Activated B cell treated with CpG ODN at 0.5 μM for 24 hours (primary cell): ENCODE measurements at regions not wholly inside any gene's neighbourhood (a gene's known extent, or its start where the extent isn't known, plus 50 kb on each side); places are given as distances from the start of the nearest gene placed in this dataset.

Experiments used
- ATAC-seq: fragments of 200-7000 bp; cut with Tn5 transposase; one replicate; pipeline ENCODE4 v1.10.0; 2021; ENCODE audit warnings: low read depth, mild to moderate bottlenecking, moderate library complexity
- CTCF ChIA-PET: fragments of 350-600 bp; sonication (Branson Sonifier 250); formaldehyde crosslinking; loops from one replicate; lab custom pipeline; 2021; ENCODE audit warnings: antibody characterized with exemption; lab: Charles Lee
- POLR2A ChIA-PET: fragments of 350-600 bp; sonication (Branson Sonifier 250); formaldehyde crosslinking; loops from one replicate; lab custom pipeline; 2021; ENCODE audit warnings: antibody characterized with exemption; lab: Charles Lee
- DNase-seq: peaks from one replicate; pipeline ENCODE4 v3.0.0; 2022
- H3K27ac Mint-ChIP-seq: one replicate; pipeline ENCODE4 v1.8.0; 2020; ENCODE audit warnings: mixed read lengths
- H3K27me3 Mint-ChIP-seq: one replicate; pipeline ENCODE4 v1.8.0; 2021; ENCODE audit warnings: mixed read lengths
- H3K36me3 Mint-ChIP-seq: one replicate; pipeline ENCODE4 v1.8.0; 2021; ENCODE audit warnings: low read depth, mixed read lengths
- H3K4me1 Mint-ChIP-seq: one replicate; pipeline ENCODE4 v1.8.0; 2021; ENCODE audit warnings: mixed read lengths
- H3K4me3 Mint-ChIP-seq: one replicate; pipeline ENCODE4 v1.8.0; 2020; ENCODE audit warnings: mild to moderate bottlenecking, mixed read lengths
- H3K9me3 Mint-ChIP-seq: one replicate; pipeline ENCODE4 v1.8.0; 2020; ENCODE audit warnings: mixed read lengths
- intact Hi-C: fragments of 100-400 bp; cut with micrococcal nuclease; formaldehyde crosslinking; loops from one replicate; pipeline ENCODE4 v1.15.1; 2024
- TF ChIP-seq, protein P1 (sequence below): fragments of 200-600 bp; IDR thresholded peaks from one replicate; pipeline ENCODE4 v1.8.0; 2022; ENCODE audit warnings: antibody characterized with exemption, mild to moderate bottlenecking

DNA sequence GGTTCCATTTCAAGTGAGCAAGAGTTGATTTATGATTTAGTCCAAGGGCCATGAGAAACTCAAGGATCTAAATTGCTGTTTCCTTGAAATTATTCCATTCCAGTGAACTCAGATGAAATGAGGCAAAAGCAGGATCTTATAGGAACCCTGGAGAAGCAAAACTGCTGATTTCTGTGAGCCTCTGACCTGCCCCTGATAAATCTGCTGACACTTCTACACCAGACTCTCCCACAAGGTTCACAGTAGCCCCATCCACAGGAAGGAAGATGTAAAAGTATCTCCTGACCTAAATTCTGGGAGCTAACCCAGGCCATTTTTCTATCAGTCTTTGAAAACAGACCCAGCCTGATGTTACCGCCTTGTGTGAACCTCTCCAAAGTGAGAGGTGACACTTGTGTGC lies 987.6 kb upstream of the AUTS2 start:
- ChIA-PET POLR2A (no interaction called here), CTCF (no interaction called here)
- Mint-ChIP-seq H3K27me3 (no peaks in the 10 kb centered on the region), H3K4me3 (no peak overlapping the region), H3K4me1 (no peaks in the 10 kb centered on the region), H3K36me3 (no peaks in the 10 kb centered on the region), H3K27ac (no peak overlapping the region), H3K9me3 (peaks cover 35% of the 10 kb centered on the region)
- DNase-seq = no peak
- no peak for ATAC-seq
- TF ChIP-seq, protein P1, sequence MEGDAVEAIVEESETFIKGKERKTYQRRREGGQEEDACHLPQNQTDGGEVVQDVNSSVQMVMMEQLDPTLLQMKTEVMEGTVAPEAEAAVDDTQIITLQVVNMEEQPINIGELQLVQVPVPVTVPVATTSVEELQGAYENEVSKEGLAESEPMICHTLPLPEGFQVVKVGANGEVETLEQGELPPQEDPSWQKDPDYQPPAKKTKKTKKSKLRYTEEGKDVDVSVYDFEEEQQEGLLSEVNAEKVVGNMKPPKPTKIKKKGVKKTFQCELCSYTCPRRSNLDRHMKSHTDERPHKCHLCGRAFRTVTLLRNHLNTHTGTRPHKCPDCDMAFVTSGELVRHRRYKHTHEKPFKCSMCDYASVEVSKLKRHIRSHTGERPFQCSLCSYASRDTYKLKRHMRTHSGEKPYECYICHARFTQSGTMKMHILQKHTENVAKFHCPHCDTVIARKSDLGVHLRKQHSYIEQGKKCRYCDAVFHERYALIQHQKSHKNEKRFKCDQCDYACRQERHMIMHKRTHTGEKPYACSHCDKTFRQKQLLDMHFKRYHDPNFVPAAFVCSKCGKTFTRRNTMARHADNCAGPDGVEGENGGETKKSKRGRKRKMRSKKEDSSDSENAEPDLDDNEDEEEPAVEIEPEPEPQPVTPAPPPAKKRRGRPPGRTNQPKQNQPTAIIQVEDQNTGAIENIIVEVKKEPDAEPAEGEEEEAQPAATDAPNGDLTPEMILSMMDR = no peak
- intact Hi-C loops = no loop called here

DNA sequence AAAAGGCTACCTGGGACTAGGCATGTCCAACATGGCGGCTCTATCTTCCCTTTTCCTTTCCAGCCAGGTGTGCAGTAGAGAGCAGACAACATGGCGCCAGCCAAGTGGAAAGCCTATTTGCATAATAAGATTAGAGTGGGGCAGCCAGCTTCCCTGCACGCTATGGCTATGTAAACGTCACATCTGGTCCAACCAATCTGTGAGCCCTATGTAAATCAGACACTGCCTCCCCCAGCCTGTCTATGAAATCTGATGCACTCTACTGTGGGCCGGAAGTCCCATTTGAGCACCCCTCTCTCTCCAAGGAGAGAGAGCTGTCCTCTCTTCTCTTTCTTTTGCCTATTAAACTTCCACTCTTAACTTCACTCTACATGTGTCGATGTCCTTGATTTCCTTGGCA lies 984.9 kb upstream of the AUTS2 start:
- no peak overlapping the region for H3K4me3 Mint-ChIP-seq
- ATAC-seq (no peak), DNase-seq (no peak)
- no peak overlapping the region for H3K27ac Mint-ChIP-seq
- H3K36me3 Mint-ChIP-seq = no peaks in the 10 kb centered on the region
- H3K27me3 Mint-ChIP-seq = no peaks in the 10 kb centered on the region
- POLR2A ChIA-PET = no interaction called here
- H3K9me3 Mint-ChIP-seq = peaks cover 31% of the 10 kb centered on the region
- CTCF ChIA-PET = no interaction called here
- intact Hi-C loops = no loop called here
- H3K4me1 Mint-ChIP-seq = no peaks in the 10 kb centered on the region
- TF ChIP-seq, protein P1 = no peak

DNA sequence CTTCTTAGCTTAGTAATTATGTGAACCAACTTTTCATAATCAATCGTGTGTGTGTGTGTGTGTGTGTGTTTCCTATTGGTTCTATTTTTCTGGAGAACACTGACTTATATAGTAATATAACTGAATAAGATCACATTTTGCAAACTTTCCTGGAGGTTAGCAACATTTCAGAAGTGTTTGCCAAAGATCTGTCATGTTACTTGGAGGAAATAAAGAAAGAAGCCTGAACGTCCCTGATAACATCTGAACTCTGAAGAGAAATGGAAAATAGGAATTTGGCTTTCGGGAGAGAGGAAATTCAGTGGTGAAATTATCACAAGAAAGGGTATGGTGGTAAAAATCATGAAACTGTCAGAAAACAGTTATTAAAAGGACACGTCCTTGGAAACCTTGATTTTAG lies 984.4 kb upstream of the AUTS2 start:
- Mint-ChIP-seq H3K9me3 (peaks cover 27% of the 10 kb centered on the region), H3K4me3 (no peak overlapping the region)

DNA sequence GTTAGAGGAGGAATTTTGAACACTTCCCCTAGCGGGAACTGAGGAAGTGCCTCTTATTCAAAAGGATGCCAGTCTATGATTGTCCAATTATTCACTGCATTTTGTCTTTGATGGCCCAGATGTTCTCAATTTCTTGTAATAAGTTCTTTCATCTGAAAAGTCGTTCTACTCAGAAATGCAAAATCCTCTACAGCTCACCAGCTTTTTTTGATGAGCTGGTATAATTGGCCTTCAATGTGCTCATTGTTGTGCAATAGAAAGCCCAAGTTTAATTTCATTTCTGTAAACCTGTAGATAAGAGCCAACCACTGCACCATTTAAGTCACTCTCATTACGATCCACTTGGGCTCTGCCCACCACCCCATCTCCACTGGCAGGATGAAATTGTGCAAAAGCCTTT lies 978.7 kb upstream of the AUTS2 start:
- Mint-ChIP-seq H3K9me3 (peaks cover 18% of the 10 kb centered on the region), H3K27me3 (no peaks in the 10 kb centered on the region), H3K4me3 (no peak overlapping the region), H3K4me1 (no peaks in the 10 kb centered on the region), H3K27ac (no peak overlapping the region), H3K36me3 (no peaks in the 10 kb centered on the region)
- intact Hi-C loops = no loop called here
- POLR2A ChIA-PET = no interaction called here
- TF ChIP-seq, protein P1 = no peak
- CTCF ChIA-PET = no interaction called here
- ATAC-seq (no peak), DNase-seq (no peak)

More for the DNA sequence above, 984.4 kb upstream of the AUTS2 start:
- TF ChIP-seq, protein P1 = no peak
- H3K27me3 Mint-ChIP-seq = no peaks in the 10 kb centered on the region
- intact Hi-C loops = no loop called here
- ATAC-seq (no peak), DNase-seq (no peak)
- CTCF ChIA-PET = no interaction called here
- POLR2A ChIA-PET = no interaction called here
- no peak overlapping the region for H3K27ac Mint-ChIP-seq
- H3K4me1 Mint-ChIP-seq = no peaks in the 10 kb centered on the region
- no peaks in the 10 kb centered on the region for H3K36me3 Mint-ChIP-seq

DNA sequence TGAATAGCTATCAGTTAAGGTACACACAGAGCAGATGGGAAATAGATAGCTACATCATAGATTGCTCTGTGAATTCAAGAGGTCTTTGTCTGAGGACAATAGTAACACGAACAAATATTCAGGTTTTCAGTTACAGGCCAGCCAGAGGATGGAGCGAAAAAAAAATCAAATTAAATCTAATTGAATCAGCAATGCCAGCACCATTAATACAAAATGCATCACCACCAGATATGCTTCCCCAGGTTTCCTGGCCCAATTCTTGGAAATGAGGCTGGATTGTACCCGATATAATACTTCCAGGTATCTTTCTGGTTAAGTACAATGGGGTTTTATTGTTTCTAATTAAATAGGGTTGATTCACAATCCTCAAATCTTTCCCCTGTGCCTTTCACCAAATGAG lies 975.8 kb upstream of the AUTS2 start:
- Mint-ChIP-seq H3K4me3 (no peak overlapping the region), H3K4me1 (no peaks in the 10 kb centered on the region), H3K27me3 (no peaks in the 10 kb centered on the region), H3K27ac (no peak overlapping the region), H3K36me3 (no peaks in the 10 kb centered on the region), H3K9me3 (no peaks in the 10 kb centered on the region)
- intact Hi-C loops = no loop called here
- POLR2A ChIA-PET = no interaction called here
- CTCF ChIA-PET = no interaction called here
- DNase-seq (no peak), ATAC-seq (no peak)
- TF ChIP-seq, protein P1 = no peak
